ENCODE measurements at regions not wholly inside any gene's neighbourhood (a gene's known extent, or its start where the extent isn't known, plus 50 kb on each side); places are given as distances from the start of the nearest gene placed in this dataset.

DNA sequence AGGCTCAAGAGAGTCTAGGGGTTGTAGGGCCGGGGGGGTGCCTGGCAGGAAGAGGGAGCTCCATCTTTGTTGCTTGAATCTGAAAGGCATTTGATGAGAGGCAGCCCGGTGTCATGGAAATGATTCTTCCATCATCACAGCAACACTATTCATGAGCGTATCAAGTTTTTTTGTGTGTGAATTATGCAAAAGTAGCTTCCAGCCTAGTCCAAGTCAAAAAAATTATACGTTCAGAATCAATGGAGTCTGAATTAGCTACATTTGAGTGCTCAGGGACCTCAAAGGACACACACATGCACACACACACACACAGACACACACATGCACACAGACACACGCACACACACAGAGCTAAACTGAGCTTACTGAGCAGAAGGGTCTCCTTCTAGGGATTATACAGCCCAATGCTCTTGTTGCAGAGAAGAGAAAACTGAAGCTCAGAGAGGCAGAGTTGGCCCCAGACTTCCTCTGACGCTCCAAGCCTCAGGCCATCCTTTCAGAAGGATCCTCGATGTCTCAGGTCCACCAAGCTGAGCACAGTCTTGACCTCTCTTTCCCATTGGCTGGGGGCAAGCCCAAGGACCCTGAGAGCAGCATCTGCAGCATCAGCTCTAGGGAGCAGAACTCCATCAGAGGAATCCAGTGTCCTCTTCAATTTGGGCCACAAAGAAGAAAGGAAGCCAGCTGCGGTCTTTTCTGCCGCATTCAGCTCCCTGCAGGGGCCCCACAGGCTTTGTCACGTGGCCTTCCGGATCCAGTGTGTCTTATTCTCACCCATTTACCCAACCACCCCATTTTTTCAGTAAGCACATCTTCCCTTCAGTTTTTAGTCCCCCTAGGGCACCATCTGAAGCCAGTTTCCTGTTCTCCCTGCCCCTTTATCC, 228.0 kb downstream of the UACA start:
- ATAC-seq (replicated peaks in 1 of 2) (peak; percentile 84 to 87), DNase-seq (peak; percentile 60 to 61)
- peak overlapping the region; percentile 30 for H3K27ac Mint-ChIP-seq
- peaks cover 42% of the 10 kb centered on the region for H3K4me1 Mint-ChIP-seq (ENCODE audit: low read depth)
- no peaks in the 10 kb centered on the region for H3K36me3 Mint-ChIP-seq (ENCODE audit: insufficient read depth in 2 of 2)
- H3K4me3 Mint-ChIP-seq: peak overlapping the region; percentile 73 to 87
- H3K27me3 Mint-ChIP-seq (ENCODE audit: low read depth): peaks cover 7% of the 10 kb centered on the region
- no peaks in the 10 kb centered on the region for H3K9me3 Mint-ChIP-seq

- H3K4me3 Mint-ChIP-seq: peak overlapping the region; percentile 73 to 87
- no peaks in the 10 kb centered on the region for H3K9me3 Mint-ChIP-seq
- ATAC-seq (replicated peaks in 1 of 2): no peak
- H3K36me3 Mint-ChIP-seq (ENCODE audit: insufficient read depth in 2 of 2): no peaks in the 10 kb centered on the region
- peak overlapping the region; percentile 44 for H3K27ac Mint-ChIP-seq
- H3K27me3 Mint-ChIP-seq (ENCODE audit: low read depth): peaks cover 7% of the 10 kb centered on the region
- peaks cover 54% of the 10 kb centered on the region for H3K4me1 Mint-ChIP-seq (ENCODE audit: low read depth)
- no peak for DNase-seq
Measured at GRCh38 chr15:70533931-70534742, 229.2 kb downstream of the UACA start.

DNA sequence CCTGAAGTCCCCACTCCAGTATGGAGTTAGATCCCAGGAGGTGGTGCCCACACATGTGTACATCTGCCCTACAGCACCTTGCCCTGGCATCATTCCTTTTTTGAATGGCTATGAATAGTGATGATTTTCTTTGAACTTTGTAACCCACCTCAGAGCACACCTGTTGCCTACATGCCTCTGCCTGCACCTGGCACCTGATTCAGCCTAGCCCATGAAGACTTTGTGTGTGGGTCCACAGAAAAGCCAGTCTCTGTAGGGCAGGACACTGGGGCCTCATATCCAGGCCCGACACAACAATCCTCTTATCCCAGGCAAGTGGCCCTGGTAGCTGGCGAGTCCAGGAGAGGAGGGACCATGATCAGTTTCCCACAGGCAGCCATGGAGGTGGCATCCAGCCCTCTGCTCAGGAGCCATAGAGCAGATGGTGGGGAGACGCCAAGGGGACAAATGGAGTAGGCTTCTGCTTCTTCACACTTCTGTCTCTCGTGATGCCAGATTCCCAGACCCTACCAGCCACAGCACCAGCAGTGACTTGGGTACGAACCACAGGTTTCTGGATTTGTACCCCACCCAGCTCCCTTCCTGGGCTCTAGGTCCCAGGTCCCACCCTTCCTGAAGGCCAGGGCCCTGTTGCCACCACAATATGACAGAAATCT, 230.7 kb downstream of the UACA start:
- H3K4me3 Mint-ChIP-seq: no peak overlapping the region
- no peaks in the 10 kb centered on the region for H3K9me3 Mint-ChIP-seq
- no peak for DNase-seq
- H3K36me3 Mint-ChIP-seq (ENCODE audit: insufficient read depth in 2 of 2): peaks cover 0 to 1% of the 10 kb centered on the region in 2 donors
- H3K27ac Mint-ChIP-seq: no peak overlapping the region
- H3K27me3 Mint-ChIP-seq (ENCODE audit: low read depth): no peaks in the 10 kb centered on the region
- no peak for ATAC-seq (replicated peaks in 1 of 2)
- peaks cover 68% of the 10 kb centered on the region for H3K4me1 Mint-ChIP-seq (ENCODE audit: low read depth)

DNA sequence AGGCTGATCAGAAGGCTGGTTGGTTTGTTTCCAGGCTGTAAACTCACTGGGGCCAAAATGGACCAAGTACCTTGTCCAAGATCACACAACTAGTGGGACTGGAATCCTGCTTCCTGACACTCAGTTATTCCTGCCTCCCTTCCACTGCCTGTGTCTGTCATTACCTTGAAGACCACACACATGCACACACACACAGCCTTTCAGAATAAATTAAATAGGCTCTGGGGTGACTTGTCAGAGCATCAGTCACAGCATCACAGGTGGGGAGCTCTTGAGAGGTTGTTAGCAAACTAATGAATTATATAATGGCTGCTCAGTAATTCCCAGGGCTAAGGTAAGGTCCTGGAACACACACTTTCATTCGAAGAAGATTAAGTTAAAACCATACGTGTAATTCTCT, 231.8 kb downstream of the UACA start:
- ATAC-seq (replicated peaks in 1 of 2) (no peak), DNase-seq (no peak)
- no peaks in the 10 kb centered on the region for H3K9me3 Mint-ChIP-seq
- no peak overlapping the region for H3K27ac Mint-ChIP-seq
- peaks cover 0 to 1% of the 10 kb centered on the region in 2 donors for H3K36me3 Mint-ChIP-seq (ENCODE audit: insufficient read depth in 2 of 2)
- H3K4me1 Mint-ChIP-seq (ENCODE audit: low read depth): peaks cover 76% of the 10 kb centered on the region
- no peak overlapping the region for H3K4me3 Mint-ChIP-seq
- H3K27me3 Mint-ChIP-seq (ENCODE audit: low read depth): no peaks in the 10 kb centered on the region

- no peak overlapping the region for H3K27ac Mint-ChIP-seq
- DNase-seq (no peak), ATAC-seq (replicated peaks in 1 of 2) (no peak)
- peaks cover 0 to 1% of the 10 kb centered on the region in 2 donors for H3K36me3 Mint-ChIP-seq (ENCODE audit: insufficient read depth in 2 of 2)
- H3K4me3 Mint-ChIP-seq: no peak overlapping the region
- H3K9me3 Mint-ChIP-seq: no peaks in the 10 kb centered on the region
- peaks cover 76% of the 10 kb centered on the region for H3K4me1 Mint-ChIP-seq (ENCODE audit: low read depth)
- H3K27me3 Mint-ChIP-seq (ENCODE audit: low read depth): no peaks in the 10 kb centered on the region
Measured at GRCh38 chr15:70530906-70531305, 232.5 kb downstream of the UACA start.

GRCh38 chr15:70530503-70530902, 232.9 kb downstream of the UACA start:
- Mint-ChIP-seq H3K36me3 (ENCODE audit: insufficient read depth in 2 of 2) (peaks cover 0 to 1% of the 10 kb centered on the region in 2 donors), H3K4me1 (ENCODE audit: low read depth) (peaks cover 73% of the 10 kb centered on the region), H3K27me3 (ENCODE audit: low read depth) (no peaks in the 10 kb centered on the region), H3K4me3 (no peak overlapping the region), H3K9me3 (no peaks in the 10 kb centered on the region), H3K27ac (no peak overlapping the region)
- DNase-seq (no peak), ATAC-seq (replicated peaks in 1 of 2) (no peak)

DNA sequence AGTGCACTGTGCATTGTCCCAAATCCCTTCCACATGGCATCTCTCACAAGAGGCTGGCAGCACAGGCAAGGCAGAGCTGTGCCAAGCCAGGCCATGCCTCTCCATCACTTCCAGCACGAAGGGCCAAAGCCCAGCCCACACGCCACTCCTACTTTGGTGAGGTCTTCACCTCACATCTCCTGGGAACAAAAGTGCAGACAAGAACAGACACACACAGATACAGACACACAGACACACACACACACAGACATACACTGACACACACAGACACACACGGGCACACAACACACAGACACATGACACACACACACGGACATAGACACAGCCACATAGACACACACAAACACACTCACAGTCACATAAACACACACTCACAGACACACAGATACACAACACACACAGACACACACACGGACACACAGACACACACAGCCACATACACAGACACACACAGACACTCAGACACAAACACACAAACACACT, 233.3 kb downstream of the UACA start:
- H3K27me3 Mint-ChIP-seq (ENCODE audit: low read depth): no peaks in the 10 kb centered on the region
- DNase-seq (no peak), ATAC-seq (replicated peaks in 1 of 2) (no peak)
- no peaks in the 10 kb centered on the region for H3K9me3 Mint-ChIP-seq
- peaks cover 0 to 1% of the 10 kb centered on the region in 2 donors for H3K36me3 Mint-ChIP-seq (ENCODE audit: insufficient read depth in 2 of 2)
- H3K27ac Mint-ChIP-seq: no peak overlapping the region
- H3K4me3 Mint-ChIP-seq: no peak overlapping the region
- peaks cover 68% of the 10 kb centered on the region for H3K4me1 Mint-ChIP-seq (ENCODE audit: low read depth)

DNA sequence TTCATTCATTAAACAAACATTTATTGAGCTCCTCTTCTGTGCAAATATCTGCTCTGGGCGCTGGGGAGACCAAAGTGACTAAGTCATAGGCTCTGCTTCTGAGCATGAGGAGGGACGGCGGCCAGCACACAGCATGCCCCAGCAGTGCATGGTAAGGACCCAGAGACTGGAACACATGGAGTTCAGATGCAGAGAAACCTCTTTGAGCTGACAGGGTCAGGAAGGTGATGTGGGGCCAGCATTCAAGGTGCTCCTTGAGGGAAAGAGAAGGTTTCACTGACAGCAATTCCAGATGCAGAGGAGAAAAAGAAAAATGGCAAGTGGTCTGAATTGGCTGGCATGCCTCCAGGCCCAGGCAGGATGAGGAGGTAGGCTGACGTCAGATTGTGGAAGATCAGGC, 234.5 kb downstream of the UACA start:
- ATAC-seq (replicated peaks in 1 of 2) (no peak), DNase-seq (no peak)
- H3K27ac Mint-ChIP-seq: no peak overlapping the region
- no peaks in the 10 kb centered on the region for H3K9me3 Mint-ChIP-seq
- H3K27me3 Mint-ChIP-seq (ENCODE audit: low read depth): no peaks in the 10 kb centered on the region
- H3K4me3 Mint-ChIP-seq: peak overlapping the region; percentile 65 to 82
- H3K36me3 Mint-ChIP-seq (ENCODE audit: insufficient read depth in 2 of 2): peaks cover 0 to 1% of the 10 kb centered on the region in 2 donors
- H3K4me1 Mint-ChIP-seq (ENCODE audit: low read depth): peaks cover 56% of the 10 kb centered on the region

GRCh38 chr15:70528270-70528706, 235.1 kb downstream of the UACA start:
- Mint-ChIP-seq H3K4me3 (peak overlapping the region; percentile 65 to 82), H3K4me1 (ENCODE audit: low read depth) (peaks cover 50% of the 10 kb centered on the region), H3K9me3 (no peaks in the 10 kb centered on the region), H3K36me3 (ENCODE audit: insufficient read depth in 2 of 2) (peaks cover 0 to 1% of the 10 kb centered on the region in 2 donors), H3K27me3 (ENCODE audit: low read depth) (no peaks in the 10 kb centered on the region), H3K27ac (peak overlapping the region; percentile 3)
- peak; percentile 99 for ATAC-seq (replicated peaks in 1 of 2)
- DNase-seq: peak; percentile 68 to 71

- H3K27ac Mint-ChIP-seq: no peak overlapping the region
- no peak for DNase-seq
Measured at GRCh38 chr15:70526974-70527325, 236.4 kb downstream of the UACA start.

DNA sequence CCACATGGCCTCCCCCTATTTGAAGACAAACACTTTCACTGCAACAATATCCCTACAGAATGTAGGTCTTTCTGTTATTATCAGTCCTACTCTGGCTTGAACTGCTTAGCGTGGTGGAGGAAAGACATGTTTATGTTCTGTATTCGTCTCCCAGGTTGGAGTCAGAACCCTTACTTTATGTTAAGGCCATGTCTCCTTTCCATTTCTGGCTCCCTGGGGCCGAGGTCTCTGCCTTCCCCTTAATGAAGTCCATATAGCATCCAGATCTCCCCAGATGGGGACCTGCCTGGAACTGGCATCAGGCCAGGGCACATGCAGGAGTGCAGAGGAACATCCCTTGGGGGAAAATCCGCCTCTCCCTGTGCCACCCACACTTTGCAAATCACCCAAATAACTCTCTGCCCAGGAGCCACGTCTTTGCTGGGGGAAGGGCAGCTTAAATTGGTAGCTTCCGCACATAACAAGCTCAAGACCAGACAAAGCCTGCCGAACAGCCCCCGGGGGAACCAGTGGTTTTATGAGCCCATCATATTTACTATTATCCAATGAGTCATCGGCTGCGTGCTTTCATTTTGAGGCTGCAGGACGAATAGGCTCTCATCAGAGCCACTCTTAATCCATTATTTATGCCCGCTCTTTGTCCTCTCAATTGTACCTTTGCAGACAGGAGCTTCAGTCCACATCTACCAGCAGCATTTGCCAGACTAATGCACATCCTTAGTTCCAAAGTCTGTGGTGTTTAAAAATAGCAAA, 237.0 kb downstream of the UACA start:
- DNase-seq: peak in 1 of 2 donors; percentile 20
- H3K27ac Mint-ChIP-seq: no peak overlapping the region
- H3K27me3 Mint-ChIP-seq (ENCODE audit: low read depth): no peaks in the 10 kb centered on the region

More at GRCh38 chr15:70526974-70527325, 236.4 kb downstream of the UACA start:
- no peak for ATAC-seq (replicated peaks in 1 of 2)
- Mint-ChIP-seq H3K27me3 (ENCODE audit: low read depth) (no peaks in the 10 kb centered on the region), H3K9me3 (no peaks in the 10 kb centered on the region), H3K4me3 (no peak overlapping the region), H3K36me3 (ENCODE audit: insufficient read depth in 2 of 2) (peaks cover 0 to 1% of the 10 kb centered on the region in 2 donors), H3K4me1 (ENCODE audit: low read depth) (peaks cover 47% of the 10 kb centered on the region)

DNA sequence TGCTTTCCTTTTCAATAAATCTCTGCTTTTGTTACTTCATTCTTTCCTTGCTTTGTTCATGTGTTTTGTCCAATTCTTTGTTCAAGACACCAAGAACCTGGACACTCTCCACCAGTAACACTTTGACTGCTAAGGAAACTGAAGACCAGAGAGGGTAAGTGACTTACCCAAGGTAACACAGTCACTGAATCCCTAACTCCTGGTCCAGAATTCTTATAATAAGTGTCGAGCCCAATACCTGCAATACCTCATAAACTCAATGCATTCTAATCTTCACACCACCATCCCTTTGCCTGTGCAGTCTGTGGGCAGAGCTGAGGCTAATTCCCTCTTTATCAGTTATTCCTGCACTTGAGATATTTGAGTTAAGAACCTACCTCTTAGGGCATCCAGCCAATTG, 237.8 kb downstream of the UACA start:
- Mint-ChIP-seq H3K4me1 (ENCODE audit: low read depth) (peaks cover 47% of the 10 kb centered on the region), H3K4me3 (no peak overlapping the region), H3K9me3 (no peaks in the 10 kb centered on the region), H3K27me3 (ENCODE audit: low read depth) (no peaks in the 10 kb centered on the region), H3K27ac (no peak overlapping the region), H3K36me3 (ENCODE audit: insufficient read depth in 2 of 2) (peaks cover 0 to 1% of the 10 kb centered on the region in 2 donors)
- ATAC-seq (replicated peaks in 1 of 2) (no peak), DNase-seq (no peak)

More for the DNA sequence above, 237.0 kb downstream of the UACA start:
- Mint-ChIP-seq H3K4me3 (no peak overlapping the region), H3K4me1 (ENCODE audit: low read depth) (peaks cover 47% of the 10 kb centered on the region), H3K36me3 (ENCODE audit: insufficient read depth in 2 of 2) (peaks cover 0 to 1% of the 10 kb centered on the region in 2 donors), H3K9me3 (no peaks in the 10 kb centered on the region)
- ATAC-seq (replicated peaks in 1 of 2): no peak

All from activated T-cell treated with anti-CD3 and anti-CD28 coated beads, Interleukin-2, amount 50 U/mL, for 72 hours (primary cell).